ENCODE measurements at regions not wholly inside any gene's neighbourhood (a gene's known extent, or its start where the extent isn't known, plus 50 kb on each side); places are given as distances from the start of the nearest gene placed in this dataset.
"Not testable (repeated sequence)": the region's sequence is repeated elsewhere in the genome, so short reads cannot be mapped to it uniquely, and the experiment has no call there.

DNA sequence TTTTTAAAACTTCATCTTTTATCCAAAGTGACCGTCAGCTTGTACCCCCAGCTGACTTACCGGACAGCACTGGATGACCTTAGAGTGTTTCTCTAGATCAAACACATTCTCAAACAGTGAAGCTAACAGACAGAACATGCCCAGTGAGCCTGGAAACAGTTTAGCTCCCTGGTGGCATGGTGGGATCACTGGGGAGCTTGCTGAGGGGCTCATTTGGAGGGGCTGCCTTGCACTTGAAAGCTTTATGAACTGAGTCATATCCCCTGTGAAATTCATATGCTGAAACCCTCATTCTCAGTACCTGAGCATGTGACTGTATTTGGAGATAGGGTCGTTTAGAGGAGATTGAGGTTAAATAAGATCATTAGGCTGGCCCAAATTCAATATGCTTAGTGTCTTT is 2913.2 kb downstream of the RPIA start:
- H3K27me3 ChIP-seq; DNase-seq (ENCODE audit: low spot score in 2 of 2); intact Hi-C loops (cut with DNase I): not testable (repeated sequence)

DNA sequence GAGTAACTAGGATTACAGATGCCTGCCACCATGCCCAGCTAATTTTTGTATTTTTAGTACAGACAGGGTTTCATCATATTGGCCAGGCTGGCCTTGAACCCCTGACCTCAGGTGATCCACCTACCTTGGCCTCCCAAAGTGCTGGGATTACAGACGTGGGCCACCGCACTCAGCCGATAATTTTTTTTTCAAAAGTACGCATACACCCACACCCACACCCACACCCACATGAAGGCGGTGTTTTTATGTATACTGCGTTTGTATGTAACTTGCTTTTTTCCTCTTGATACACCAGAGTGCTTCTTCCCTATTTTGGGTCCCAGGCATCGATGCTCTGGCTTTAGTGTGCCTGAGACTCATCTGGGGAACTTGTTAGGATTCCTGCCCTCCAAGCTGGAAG is 2932.3 kb downstream of the RPIA start:
- intact Hi-C loops (cut with DNase I); H3K4me1 ChIP-seq; H3K4me3 ChIP-seq; DNase-seq (ENCODE audit: low spot score in 2 of 2); H3K27me3 ChIP-seq; H3K9me3 ChIP-seq; H3K27ac ChIP-seq; H3K36me3 ChIP-seq: not testable (repeated sequence)

More for the DNA sequence above, 2913.2 kb downstream of the RPIA start:
- H3K27ac ChIP-seq, H3K36me3 ChIP-seq, H3K9me3 ChIP-seq, H3K4me1 ChIP-seq, H3K4me3 ChIP-seq: not testable (repeated sequence)

DNA sequence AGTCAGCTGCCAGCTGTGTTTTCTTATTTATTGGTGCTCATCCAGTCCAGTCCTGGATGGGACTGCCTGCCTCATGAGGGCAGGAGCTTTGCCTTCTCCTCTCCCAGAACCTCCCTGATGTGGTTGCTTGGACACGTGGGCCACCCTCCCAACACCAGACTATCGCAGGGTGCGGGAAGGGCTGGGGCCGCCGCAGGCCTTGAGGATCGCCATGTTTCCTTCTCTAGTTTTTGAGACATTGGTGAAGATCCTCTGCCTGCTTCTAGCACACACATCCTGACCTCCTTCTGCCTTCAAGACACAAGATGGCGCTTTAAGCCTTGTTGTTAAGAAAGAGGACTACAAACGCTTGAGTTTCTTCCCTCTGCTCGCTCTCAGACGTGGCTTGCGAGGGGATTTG is 2937.0 kb downstream of the RPIA start:
- H3K27ac ChIP-seq; H3K27me3 ChIP-seq; H3K36me3 ChIP-seq; intact Hi-C loops (cut with DNase I); H3K9me3 ChIP-seq; H3K4me1 ChIP-seq; H3K4me3 ChIP-seq; DNase-seq (ENCODE audit: low spot score in 2 of 2): not testable (repeated sequence)

DNA sequence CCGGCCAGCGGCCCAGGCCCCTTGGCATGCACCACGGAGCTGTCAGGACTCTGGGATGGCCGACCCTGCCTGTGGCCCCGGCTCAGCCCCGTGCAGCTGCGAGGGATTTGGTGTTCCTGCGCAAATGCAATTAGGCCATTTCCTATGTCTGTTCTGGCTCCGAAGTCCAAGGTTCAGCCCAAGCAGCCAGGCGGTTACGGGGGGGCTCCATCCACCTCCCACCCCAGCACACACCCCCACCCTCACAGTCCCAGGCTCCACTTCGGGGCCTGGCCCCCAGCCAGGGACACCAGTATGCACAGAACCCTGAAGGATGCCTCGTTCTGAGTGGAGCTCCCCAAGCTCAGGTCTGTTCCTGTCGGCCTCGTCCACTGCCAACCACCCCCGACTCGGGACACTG is 2965.7 kb downstream of the RPIA start:
- H3K36me3 ChIP-seq; H3K4me1 ChIP-seq; H3K27me3 ChIP-seq; DNase-seq (ENCODE audit: low spot score in 2 of 2); intact Hi-C loops (cut with DNase I); H3K9me3 ChIP-seq; H3K27ac ChIP-seq: not testable (repeated sequence)
- peak overlapping the region in 1 of 2 donors; percentile 38 for H3K4me3 ChIP-seq

DNA sequence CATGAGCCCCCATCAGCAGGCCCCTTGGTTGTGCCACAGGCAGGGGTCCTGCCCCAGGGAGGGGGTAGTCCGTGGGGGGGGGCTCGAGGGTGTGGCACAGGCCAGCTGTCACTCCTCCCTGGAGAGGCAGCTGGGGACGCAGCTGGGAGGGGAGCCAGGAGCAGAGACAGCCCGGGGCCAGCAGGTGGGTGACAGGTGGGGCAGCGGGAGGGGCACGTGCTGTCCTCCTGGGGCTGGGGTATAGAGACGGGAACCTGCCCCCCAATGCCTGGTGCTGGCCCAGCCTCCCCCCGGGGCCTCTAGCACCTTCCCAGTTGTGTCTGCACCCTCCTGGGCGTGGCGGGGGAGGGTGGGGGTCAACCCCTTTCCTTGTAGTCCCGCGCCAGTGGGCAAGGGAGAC is 2966.9 kb downstream of the RPIA start:
- H3K4me1 ChIP-seq; intact Hi-C loops (cut with DNase I); DNase-seq (ENCODE audit: low spot score in 2 of 2); H3K9me3 ChIP-seq; H3K27ac ChIP-seq; H3K27me3 ChIP-seq; H3K36me3 ChIP-seq: not testable (repeated sequence)
- H3K4me3 ChIP-seq = peak overlapping the region in 1 of 2 donors; percentile 36

DNA sequence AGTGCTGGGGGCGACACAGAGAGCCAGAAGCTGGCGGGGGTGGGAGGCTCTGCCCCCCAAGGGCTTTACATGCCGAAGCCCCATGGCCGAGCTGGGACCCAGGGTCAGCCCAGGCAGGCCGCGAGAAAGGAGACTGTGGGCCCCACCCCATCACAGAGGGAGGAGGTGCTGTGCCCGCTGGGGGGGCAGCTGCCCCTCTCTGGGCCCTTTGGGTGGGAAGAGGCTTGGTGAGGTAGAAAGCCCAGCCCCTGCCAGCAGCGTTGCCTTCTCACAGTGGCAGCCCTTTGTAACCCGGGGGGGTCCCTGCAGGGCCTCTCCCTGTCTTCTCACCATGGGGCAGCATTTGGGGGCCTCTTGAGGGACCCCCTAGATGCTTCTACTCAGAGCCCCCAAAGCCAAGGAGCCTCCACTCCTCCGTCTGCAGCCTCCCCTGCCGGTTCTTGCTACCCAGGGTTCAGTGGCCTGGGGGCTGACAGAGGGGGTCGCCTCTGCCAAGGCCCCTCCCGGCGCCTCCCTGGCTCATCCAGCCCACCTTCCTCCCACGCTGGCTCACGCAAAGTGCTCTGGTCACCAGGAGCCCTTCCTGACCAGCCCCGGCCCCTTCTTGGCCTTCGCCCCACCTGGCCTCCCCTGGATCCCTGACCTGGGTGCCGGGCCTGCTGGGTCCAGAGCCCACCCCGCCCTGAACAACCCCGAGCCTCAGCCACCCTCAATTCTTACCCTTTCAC is 2967.9 kb downstream of the RPIA start:
- H3K4me1 ChIP-seq; H3K36me3 ChIP-seq; DNase-seq (ENCODE audit: low spot score in 2 of 2); H3K27ac ChIP-seq; H3K27me3 ChIP-seq; H3K9me3 ChIP-seq; intact Hi-C loops (cut with DNase I): not testable (repeated sequence)
- peak overlapping the region in 1 of 2 donors; percentile 64 for H3K4me3 ChIP-seq

DNA sequence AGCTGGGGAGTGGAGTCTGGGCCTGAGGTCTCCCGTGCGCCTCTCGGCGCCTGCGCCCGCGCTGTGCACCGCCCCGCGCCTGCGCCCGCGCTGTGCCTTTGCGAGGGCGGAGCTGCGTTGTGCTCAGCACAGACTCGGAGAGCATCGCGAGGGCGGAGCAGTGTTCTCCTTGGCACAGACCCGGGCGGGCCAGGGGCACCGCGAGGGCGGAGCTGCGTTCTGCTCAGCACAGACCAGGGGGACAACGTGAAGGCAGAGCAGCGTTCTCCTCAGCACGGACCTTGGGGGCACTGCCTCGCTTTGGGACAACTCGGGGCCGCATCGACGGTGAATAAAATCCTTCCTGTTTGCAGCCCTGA is 2968.4 kb downstream of the RPIA start:
- DNase-seq (ENCODE audit: low spot score in 2 of 2); H3K9me3 ChIP-seq; H3K27me3 ChIP-seq; H3K36me3 ChIP-seq; H3K4me1 ChIP-seq; H3K27ac ChIP-seq; intact Hi-C loops (cut with DNase I): not testable (repeated sequence)
- H3K4me3 ChIP-seq = peak overlapping the region in 1 of 2 donors; percentile 64

DNA sequence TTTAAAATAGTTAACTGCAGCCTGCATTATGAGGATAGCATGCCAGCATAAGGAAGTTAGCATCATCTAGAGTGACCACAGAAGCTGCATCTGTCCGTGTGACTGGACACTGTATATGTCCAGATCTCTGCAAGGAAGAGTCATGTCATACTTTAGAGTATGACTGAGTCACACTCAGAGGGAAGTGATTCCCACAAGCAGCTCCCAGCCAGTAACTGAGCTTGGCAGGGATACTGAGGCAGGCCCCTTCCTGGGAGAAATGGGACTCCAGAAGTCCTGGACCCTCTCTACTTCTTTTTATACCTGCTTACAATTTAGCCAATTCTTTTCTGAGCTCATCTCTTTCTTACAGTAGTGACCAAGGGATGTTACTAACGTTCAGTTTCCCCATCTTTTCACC is 2975.9 kb downstream of the RPIA start:
- DNase-seq (ENCODE audit: low spot score in 2 of 2); intact Hi-C loops (cut with DNase I); H3K36me3 ChIP-seq; H3K9me3 ChIP-seq; H3K4me1 ChIP-seq; H3K27me3 ChIP-seq; H3K27ac ChIP-seq; H3K4me3 ChIP-seq: not testable (repeated sequence)

DNA sequence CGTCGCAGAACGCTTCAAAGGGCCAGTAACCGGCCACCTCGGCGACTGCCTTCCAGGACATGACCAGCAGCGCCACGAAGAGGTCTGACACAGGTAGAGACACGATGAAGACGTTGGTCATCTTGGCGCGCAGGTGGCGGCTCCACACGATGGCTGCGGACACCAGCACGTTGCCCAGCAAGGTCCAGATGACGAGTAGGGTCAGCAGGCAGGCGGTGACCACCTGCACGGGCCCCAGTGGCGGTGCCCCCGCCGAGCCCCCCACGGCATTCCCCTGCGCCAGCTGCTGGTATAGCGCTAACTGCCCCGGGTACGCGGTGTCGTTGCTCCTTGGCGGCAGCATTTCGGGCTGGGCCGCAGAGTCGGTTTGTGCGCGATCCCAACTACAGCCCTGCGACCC is 2994.1 kb downstream of the RPIA start:
- H3K4me3 ChIP-seq; H3K4me1 ChIP-seq; H3K9me3 ChIP-seq; H3K36me3 ChIP-seq; H3K27me3 ChIP-seq; intact Hi-C loops (cut with DNase I); DNase-seq (ENCODE audit: low spot score in 2 of 2); H3K27ac ChIP-seq: not testable (repeated sequence)

DNA sequence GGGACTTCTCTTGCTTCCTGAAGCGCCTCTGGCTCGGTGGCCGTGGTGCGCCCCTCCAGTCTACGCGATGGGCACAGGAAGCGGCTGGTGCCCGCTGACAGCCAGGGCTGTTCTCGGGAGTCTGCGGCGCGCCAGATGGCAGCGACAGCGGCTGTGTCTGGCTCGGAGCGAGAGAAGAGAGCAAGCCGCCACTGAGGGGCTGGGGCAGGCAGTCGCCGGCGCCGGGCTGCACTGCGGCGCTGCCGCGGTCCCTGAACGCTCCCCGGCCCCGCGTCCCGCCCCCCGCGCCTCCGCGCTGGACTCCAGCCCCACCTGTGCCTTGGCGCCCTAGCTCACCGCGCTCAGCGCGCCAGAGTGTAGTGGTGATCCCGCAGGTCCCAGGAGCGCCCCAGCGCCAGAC is 2994.6 kb downstream of the RPIA start:
- H3K27ac ChIP-seq; H3K9me3 ChIP-seq; H3K36me3 ChIP-seq; DNase-seq (ENCODE audit: low spot score in 2 of 2); H3K4me3 ChIP-seq; H3K4me1 ChIP-seq; intact Hi-C loops (cut with DNase I); H3K27me3 ChIP-seq: not testable (repeated sequence)
